ENCODE measurements at regions not wholly inside any gene's neighbourhood (a gene's known extent, or its start where the extent isn't known, plus 50 kb on each side); places are given as distances from the start of the nearest gene placed in this dataset.
A peak's percentile ranks its signal among the peaks of the same experiment; 100 is the strongest.

DNA sequence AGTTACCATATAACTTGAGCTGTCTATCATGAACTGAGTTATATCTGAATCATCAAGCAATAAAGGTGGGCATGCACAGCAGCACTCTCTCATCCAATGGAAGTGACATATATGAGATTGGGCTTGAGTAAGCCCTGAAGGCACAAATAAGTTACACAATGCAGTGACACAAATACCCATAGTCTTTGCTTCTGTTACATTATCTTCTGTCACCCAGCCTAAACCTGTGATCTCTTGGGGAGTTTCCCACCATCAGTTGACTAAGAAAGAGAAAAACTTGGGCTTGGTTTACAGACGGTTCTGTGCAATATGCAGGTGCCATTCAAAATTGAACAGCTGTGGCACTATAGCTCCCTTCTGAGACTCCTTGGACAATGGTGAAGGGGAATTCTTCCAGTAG lies 138.8 kb upstream of the IL15 start:
- Histone ChIP-seq H3K4me3 (no peak overlapping the region), H3K9ac (ENCODE audit: insufficient read depth in 1 of 2, low read length in 2 of 2) (no peak overlapping the region), H3K36me3 (ENCODE audit: control insufficient read depth in 4 of 4, insufficient read depth in 4 of 4, low read length in 4 of 4) (no peaks in the 10 kb centered on the region), H3K27me3 (ENCODE audit: control insufficient read depth in 3 of 3, insufficient read depth in 3 of 3, low read length in 2 of 3) (no peaks in the 10 kb centered on the region), H3K27ac (ENCODE audit: low read depth in 1 of 2, low read length in 1 of 2) (no peak overlapping the region), H3K9me3 (ENCODE audit: control insufficient read depth in 4 of 4, insufficient read depth in 3 of 4, low read length in 3 of 4) (no peaks in the 10 kb centered on the region), H3K4me1 (ENCODE audit: control insufficient read depth in 5 of 5, insufficient read depth in 5 of 5, low read length in 5 of 5) (no peaks in the 10 kb centered on the region)
- TF ChIP-seq, protein P1, sequence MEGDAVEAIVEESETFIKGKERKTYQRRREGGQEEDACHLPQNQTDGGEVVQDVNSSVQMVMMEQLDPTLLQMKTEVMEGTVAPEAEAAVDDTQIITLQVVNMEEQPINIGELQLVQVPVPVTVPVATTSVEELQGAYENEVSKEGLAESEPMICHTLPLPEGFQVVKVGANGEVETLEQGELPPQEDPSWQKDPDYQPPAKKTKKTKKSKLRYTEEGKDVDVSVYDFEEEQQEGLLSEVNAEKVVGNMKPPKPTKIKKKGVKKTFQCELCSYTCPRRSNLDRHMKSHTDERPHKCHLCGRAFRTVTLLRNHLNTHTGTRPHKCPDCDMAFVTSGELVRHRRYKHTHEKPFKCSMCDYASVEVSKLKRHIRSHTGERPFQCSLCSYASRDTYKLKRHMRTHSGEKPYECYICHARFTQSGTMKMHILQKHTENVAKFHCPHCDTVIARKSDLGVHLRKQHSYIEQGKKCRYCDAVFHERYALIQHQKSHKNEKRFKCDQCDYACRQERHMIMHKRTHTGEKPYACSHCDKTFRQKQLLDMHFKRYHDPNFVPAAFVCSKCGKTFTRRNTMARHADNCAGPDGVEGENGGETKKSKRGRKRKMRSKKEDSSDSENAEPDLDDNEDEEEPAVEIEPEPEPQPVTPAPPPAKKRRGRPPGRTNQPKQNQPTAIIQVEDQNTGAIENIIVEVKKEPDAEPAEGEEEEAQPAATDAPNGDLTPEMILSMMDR (IDR thresholded peaks at IDR 0.05; ENCODE audit: control extremely low read depth, extremely low read depth), result no peak
- DNase-seq (no peak), ATAC-seq (ENCODE audit: insufficient read depth, low FRiP score) (no peak)
- 82 to 86% methylated on average over 1 of the region's 1 CpG for WGBS, 2 donors

DNA sequence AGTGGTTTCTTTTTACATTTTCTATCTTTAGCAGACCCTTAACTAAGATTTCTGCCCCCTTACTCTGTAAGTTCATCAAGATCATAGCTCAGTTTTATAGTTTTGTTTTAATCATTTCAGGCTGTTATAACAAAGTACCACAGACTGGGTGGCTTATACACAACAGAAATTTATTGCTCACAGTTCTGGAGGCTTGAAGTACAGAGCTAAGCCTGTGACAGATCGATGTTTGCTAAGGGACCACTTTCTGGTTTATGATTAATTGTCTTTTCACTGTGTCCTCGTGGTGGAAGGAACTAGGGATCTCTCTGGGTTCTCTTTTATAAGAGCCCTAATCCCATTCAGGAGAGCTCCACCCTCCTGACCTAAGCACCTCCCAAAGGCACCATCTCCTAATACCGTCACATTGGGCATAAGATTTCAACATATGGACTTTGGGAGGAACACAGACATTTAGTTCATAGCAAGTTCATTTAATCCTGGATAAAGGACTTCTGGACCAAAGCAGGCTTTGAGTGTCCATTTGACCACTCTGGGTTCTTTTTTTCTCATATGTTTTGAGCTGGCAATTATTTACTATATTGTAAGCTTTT lies 137.0 kb upstream of the IL15 start:
- H3K27ac ChIP-seq (ENCODE audit: low read depth in 1 of 2, low read length in 1 of 2), result no peak overlapping the region
- 63 to 75% methylated on average over 3 of the region's 3 CpGs for WGBS, 2 donors
- no peaks in the 10 kb centered on the region for H3K9me3 ChIP-seq (ENCODE audit: control insufficient read depth in 4 of 4, insufficient read depth in 3 of 4, low read length in 3 of 4)
- ATAC-seq (ENCODE audit: insufficient read depth, low FRiP score) (no peak), DNase-seq (no peak)
- H3K36me3 ChIP-seq (ENCODE audit: control insufficient read depth in 4 of 4, insufficient read depth in 4 of 4, low read length in 4 of 4), result no peaks in the 10 kb centered on the region
- H3K4me3 ChIP-seq, result no peak overlapping the region
- no peaks in the 10 kb centered on the region for H3K27me3 ChIP-seq (ENCODE audit: control insufficient read depth in 3 of 3, insufficient read depth in 3 of 3, low read length in 2 of 3)
- H3K4me1 ChIP-seq (ENCODE audit: control insufficient read depth in 5 of 5, insufficient read depth in 5 of 5, low read length in 5 of 5), result no peaks in the 10 kb centered on the region
- no peak overlapping the region for H3K9ac ChIP-seq (ENCODE audit: insufficient read depth in 1 of 2, low read length in 2 of 2)
- TF ChIP-seq, protein P1 (IDR thresholded peaks at IDR 0.05; ENCODE audit: control extremely low read depth, extremely low read depth), result no peak

DNA sequence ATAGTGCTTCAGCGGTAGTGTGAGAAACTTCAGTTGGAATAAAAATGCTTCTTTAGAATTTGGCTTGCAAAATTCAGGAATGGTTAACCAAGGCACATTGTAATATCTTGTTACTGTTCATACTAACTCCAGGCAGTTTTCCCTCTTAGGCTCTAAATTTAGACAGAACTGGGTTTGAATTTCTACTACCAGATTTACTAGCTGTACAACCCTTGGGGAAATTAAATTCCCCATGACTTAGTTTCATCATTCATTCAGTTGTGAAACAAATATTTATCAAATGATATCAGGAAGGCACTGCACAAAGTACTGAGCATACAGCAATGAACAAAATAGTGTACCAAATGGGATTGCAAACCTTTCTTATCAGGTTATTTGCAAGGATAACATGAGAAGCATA lies 135.0 kb upstream of the IL15 start:
- Histone ChIP-seq H3K9ac (ENCODE audit: insufficient read depth in 1 of 2, low read length in 2 of 2) (no peak overlapping the region), H3K27ac (ENCODE audit: low read depth in 1 of 2, low read length in 1 of 2) (no peak overlapping the region), H3K27me3 (ENCODE audit: control insufficient read depth in 3 of 3, insufficient read depth in 3 of 3, low read length in 2 of 3) (no peaks in the 10 kb centered on the region), H3K36me3 (ENCODE audit: control insufficient read depth in 4 of 4, insufficient read depth in 4 of 4, low read length in 4 of 4) (no peaks in the 10 kb centered on the region), H3K4me1 (ENCODE audit: control insufficient read depth in 5 of 5, insufficient read depth in 5 of 5, low read length in 5 of 5) (no peaks in the 10 kb centered on the region), H3K9me3 (ENCODE audit: control insufficient read depth in 4 of 4, insufficient read depth in 3 of 4, low read length in 3 of 4) (no peaks in the 10 kb centered on the region), H3K4me3 (no peak overlapping the region)
- DNase-seq (no peak), ATAC-seq (ENCODE audit: insufficient read depth, low FRiP score) (no peak)
- 89 to 100% methylated on average over 1 of the region's 1 CpG for WGBS, 2 donors
- TF ChIP-seq, protein P1 (IDR thresholded peaks at IDR 0.05; ENCODE audit: control extremely low read depth, extremely low read depth), result no peak

DNA sequence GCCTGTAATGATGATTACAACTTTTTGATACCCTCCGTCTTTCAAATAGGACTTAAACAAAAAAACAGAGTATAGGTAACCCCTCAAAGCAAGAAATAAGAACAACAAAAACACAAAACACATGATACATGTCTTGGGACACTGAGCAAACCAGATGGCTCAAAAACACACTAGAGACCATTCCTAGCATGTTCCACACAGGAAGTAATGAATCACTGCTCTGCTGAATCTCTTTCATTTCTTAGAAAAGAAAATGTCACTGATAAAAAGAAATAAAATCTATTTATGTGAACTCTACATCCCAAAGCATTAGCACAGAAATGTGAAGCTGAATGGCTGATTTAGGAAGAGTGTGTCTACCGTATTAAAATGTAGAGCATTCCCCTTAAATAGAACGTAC lies 134.5 kb upstream of the IL15 start:
- ATAC-seq (ENCODE audit: insufficient read depth, low FRiP score) (no peak), DNase-seq (peak in 1 of 3 donors; percentile 29)
- Histone ChIP-seq H3K4me3 (no peak overlapping the region), H3K9me3 (ENCODE audit: control insufficient read depth in 4 of 4, insufficient read depth in 3 of 4, low read length in 3 of 4) (no peaks in the 10 kb centered on the region), H3K9ac (ENCODE audit: insufficient read depth in 1 of 2, low read length in 2 of 2) (no peak overlapping the region), H3K27me3 (ENCODE audit: control insufficient read depth in 3 of 3, insufficient read depth in 3 of 3, low read length in 2 of 3) (no peaks in the 10 kb centered on the region), H3K36me3 (ENCODE audit: control insufficient read depth in 4 of 4, insufficient read depth in 4 of 4, low read length in 4 of 4) (no peaks in the 10 kb centered on the region), H3K27ac (ENCODE audit: low read depth in 1 of 2, low read length in 1 of 2) (no peak overlapping the region), H3K4me1 (ENCODE audit: control insufficient read depth in 5 of 5, insufficient read depth in 5 of 5, low read length in 5 of 5) (no peaks in the 10 kb centered on the region)
- TF ChIP-seq, protein P1 (IDR thresholded peaks at IDR 0.05; ENCODE audit: control extremely low read depth, extremely low read depth), result no peak
- WGBS, 2 donors, result 84 to 91% methylated on average over 3 of the region's 3 CpGs

Data from lung (tissue), 11 donors.